Endothelial cell of umbilical vein (primary cell): ENCODE measurements at regions not wholly inside any gene's neighbourhood (a gene's known extent, or its start where the extent isn't known, plus 50 kb on each side); places are given as distances from the start of the nearest gene placed in this dataset.

ENCODE experiments used
- CTCF ChIP-seq, 2 donors: IDR thresholded peaks; 1 replicate in 1 of 2; 2 replicates in 1 of 2; pipeline ENCODE4 v1.5.1; 2011; ENCODE audit warnings: low read length in 2 of 2, mild to moderate bottlenecking in 2 of 2, moderate library complexity in 2 of 2, control low read depth in 1 of 2, inconsistent platforms in 1 of 2, low read depth in 1 of 2; ENCODE audit not compliant: insufficient read depth in 1 of 2; ENCODE audit errors: extremely low read depth in 1 of 2
- MAX ChIP-seq: IDR thresholded peaks from 2 replicates; pipeline ENCODE4 v1.6.1; 2011; ENCODE audit not compliant: insufficient read depth, insufficient read length

GRCh38 chr6:164547076-164547475 is 762.3 kb downstream of the C6orf118 start:
- no peak for TF ChIP-seq CTCF (IDR thresholded peaks at IDR 0.05; ENCODE audit: extremely low read depth in 1 of 2, insufficient read depth in 1 of 2, low read depth in 1 of 2, low read length in 2 of 2)
- no peak for TF ChIP-seq MAX
